ENCODE measurements at regions not wholly inside any gene's neighbourhood (a gene's known extent, or its start where the extent isn't known, plus 50 kb on each side); places are given as distances from the start of the nearest gene placed in this dataset.

GRCh38 chr7:116142374-116142773 lies 68.0 kb upstream of the TES start:
- TF ChIP-seq CTCF (IDR thresholded peaks at IDR 0.05; ENCODE audit: low read depth, low read length) = no peak
- Histone ChIP-seq H3K27me3 (ENCODE audit: control insufficient read depth, insufficient read depth, low read length) (no peaks in the 10 kb centered on the region), H3K4me3 (ENCODE audit: low read depth, low read length) (no peak overlapping the region), H3K9me3 (ENCODE audit: control insufficient read depth, insufficient read depth, low read length) (no peaks in the 10 kb centered on the region), H3K27ac (ENCODE audit: low read depth, low read length) (no peak overlapping the region)
- no peak for DNase-seq (ENCODE audit: low read depth, low spot score)
- POLR2A ChIA-PET = no interaction called here
- CTCF ChIA-PET = interaction anchor here (0.6 to 2.8 kb wide), 3 partner anchors 32 to 94 kb away, joined by 3 to 13 read pairs (median 9); no protein-coding TSS in a partner anchor

- Histone ChIP-seq H3K4me3 (ENCODE audit: low read depth, low read length) (no peak overlapping the region), H3K27me3 (ENCODE audit: control insufficient read depth, insufficient read depth, low read length) (no peaks in the 10 kb centered on the region), H3K9me3 (ENCODE audit: control insufficient read depth, insufficient read depth, low read length) (no peaks in the 10 kb centered on the region), H3K27ac (ENCODE audit: low read depth, low read length) (no peak overlapping the region)
- no peak for DNase-seq (ENCODE audit: low read depth, low spot score)
- TF ChIP-seq CTCF (IDR thresholded peaks at IDR 0.05; ENCODE audit: low read depth, low read length) = no peak
- ChIA-PET POLR2A (no interaction called here), CTCF (interaction anchor here (1.6 to 2.8 kb wide), 2 partner anchors 38 to 93 kb away, joined by 9 to 13 read pairs; no protein-coding TSS in a partner anchor)
These were observed 67.5 kb upstream of the TES start for GRCh38 chr7:116142850-116143249.

GRCh38 chr7:116145245-116145852 lies 65.0 kb upstream of the TES start:
- POLR2A ChIA-PET = no interaction called here
- Histone ChIP-seq H3K9me3 (ENCODE audit: control insufficient read depth, insufficient read depth, low read length) (no peaks in the 10 kb centered on the region), H3K27me3 (ENCODE audit: control insufficient read depth, insufficient read depth, low read length) (no peaks in the 10 kb centered on the region), H3K27ac (ENCODE audit: low read depth, low read length) (no peak overlapping the region), H3K4me3 (ENCODE audit: low read depth, low read length) (no peak overlapping the region)
- TF ChIP-seq CTCF (IDR thresholded peaks at IDR 0.05; ENCODE audit: low read depth, low read length) = no peak
- CTCF ChIA-PET = interaction anchor here (0.7 to 1.2 kb wide), 2 partner anchors 34 to 90 kb away, joined by 3 to 6 read pairs; no protein-coding TSS in a partner anchor
- DNase-seq (ENCODE audit: low read depth, low spot score) = no peak

- Histone ChIP-seq H3K9me3 (ENCODE audit: control insufficient read depth, insufficient read depth, low read length) (no peaks in the 10 kb centered on the region), H3K27me3 (ENCODE audit: control insufficient read depth, insufficient read depth, low read length) (no peaks in the 10 kb centered on the region), H3K4me3 (ENCODE audit: low read depth, low read length) (no peak overlapping the region), H3K27ac (ENCODE audit: low read depth, low read length) (no peak overlapping the region)
- ChIA-PET POLR2A (no interaction called here), CTCF (interaction anchor here (2.6 kb wide), 1 partner anchor 9 kb away, joined by 11 read pairs; no protein-coding TSS in a partner anchor)
- no peak for DNase-seq (ENCODE audit: low read depth, low spot score)
- no peak for TF ChIP-seq CTCF (IDR thresholded peaks at IDR 0.05; ENCODE audit: low read depth, low read length)
These were observed 62.2 kb upstream of the TES start for GRCh38 chr7:116148108-116148507.

GRCh38 chr7:116148626-116149025 lies 61.7 kb upstream of the TES start:
- H3K9me3 ChIP-seq (ENCODE audit: control insufficient read depth, insufficient read depth, low read length) = no peaks in the 10 kb centered on the region
- no peak for TF ChIP-seq CTCF (IDR thresholded peaks at IDR 0.05; ENCODE audit: low read depth, low read length)

More at GRCh38 chr7:116148626-116149025, 61.7 kb upstream of the TES start:
- POLR2A ChIA-PET = no interaction called here
- CTCF ChIA-PET = interaction anchor here (2.6 kb wide), 1 partner anchor 10 kb away, joined by 11 read pairs; no protein-coding TSS in a partner anchor
- Histone ChIP-seq H3K27ac (ENCODE audit: low read depth, low read length) (no peak overlapping the region), H3K27me3 (ENCODE audit: control insufficient read depth, insufficient read depth, low read length) (no peaks in the 10 kb centered on the region), H3K4me3 (ENCODE audit: low read depth, low read length) (no peak overlapping the region)
- no peak for DNase-seq (ENCODE audit: low read depth, low spot score)

Data from AG04450 (cell line).